GM12878 (cell line): ENCODE measurements at regions not wholly inside any gene's neighbourhood (a gene's known extent, or its start where the extent isn't known, plus 50 kb on each side); places are given as distances from the start of the nearest gene placed in this dataset.

Experiments
- CREM ChIP-seq: IDR thresholded peaks from 2 replicates; pipeline ENCODE4 v1.6.1; 2014; ENCODE audit warnings: antibody characterized with exemption, low read depth
- EP300 ChIP-seq, 2 experiments: fragments of 150-350 bp in 1 of 2; IDR thresholded peaks; 2 replicates each; pipeline ENCODE4 v1.6.1; 2011 to 2012; ENCODE audit warnings: low read depth in 2 of 2, low read length in 2 of 2, borderline replicate concordance in 1 of 2, improper control_type of control experiment in 1 of 2, inconsistent platforms in 1 of 2; ENCODE audit not compliant: control insufficient read depth in 1 of 2
- ESRRA ChIP-seq: IDR thresholded peaks from 2 replicates; pipeline ENCODE4 v1.6.1; 2012; ENCODE audit warnings: mild to moderate bottlenecking, low read length, improper control_type of control experiment
- JUNB ChIP-seq: IDR thresholded peaks from 2 replicates; pipeline ENCODE4 v1.6.1; 2016; ENCODE audit warnings: antibody characterized with exemption, mild to moderate bottlenecking
- NRF1 ChIP-seq: conservative IDR thresholded peaks from 2 replicates; pipeline ENCODE4 v1.6.1; 2011; ENCODE audit warnings: mild to moderate bottlenecking, low read depth, low read length, improper control_type of control experiment
- RCOR1 ChIP-seq: conservative IDR thresholded peaks from 2 replicates; pipeline ENCODE4 v1.6.1; 2012; ENCODE audit warnings: low read depth, low read length, improper control_type of control experiment
- TF ChIP-seq, protein P1 (sequence below): IDR thresholded peaks from 2 replicates; pipeline ENCODE4 v1.6.1; 2012; ENCODE audit warnings: low read depth, low read length, improper control_type of control experiment
- TF ChIP-seq, protein P2 (sequence below), 3 experiments: IDR thresholded peaks in 2 of 3; conservative IDR thresholded peaks in 1 of 3; 2 replicates each; pipeline ENCODE4 v1.5.1; 2011; ENCODE audit warnings: low read depth in 3 of 3, low read length in 3 of 3, mild to moderate bottlenecking in 3 of 3, control low read depth in 2 of 3, moderate library complexity in 2 of 3, inconsistent platforms in 1 of 3, mixed read lengths in 1 of 3; ENCODE audit not compliant: control insufficient read depth in 2 of 3, insufficient read depth in 1 of 3; ENCODE audit errors: extremely low read depth in 1 of 3
- TF ChIP-seq, protein P3 (sequence below): fragments of 450-650 bp; IDR thresholded peaks from 2 replicates; pipeline ENCODE4 v1.6.1; 2017; ENCODE audit warnings: mild to moderate bottlenecking
- TF ChIP-seq, protein P4 (sequence below): fragments of 450-650 bp; IDR thresholded peaks from 2 replicates; pipeline ENCODE4 v1.6.1; 2018; ENCODE audit warnings: mild to moderate bottlenecking, low read depth, moderate library complexity; ENCODE audit not compliant: partially characterized antibody

DNA sequence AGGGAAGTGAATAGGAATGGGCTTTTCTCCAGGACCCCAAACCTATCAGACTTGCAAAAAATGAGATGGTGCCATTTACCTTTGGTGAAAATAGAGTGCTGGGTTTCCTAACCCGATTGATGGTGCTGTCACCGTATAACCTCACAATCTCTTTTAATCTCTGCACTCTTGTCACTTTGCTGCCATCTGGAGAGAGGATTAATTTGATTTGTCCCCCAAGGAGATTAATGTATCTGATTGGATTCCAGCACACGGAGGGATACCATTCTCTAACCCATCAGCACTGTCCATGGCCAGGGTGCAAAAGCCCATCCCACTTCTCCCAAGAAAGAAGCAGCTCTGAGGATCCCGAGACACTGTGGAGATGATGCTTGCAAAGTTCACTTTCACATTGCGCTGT is 86.3 kb upstream of the NFE2L3 start:
- TF ChIP-seq JUNB (no peak), NRF1 (no peak), CREM (no peak), ESRRA (no peak), EP300 (IDR thresholded peaks at IDR 0.05; ENCODE audit: borderline replicate concordance in 1 of 2, control insufficient read depth in 1 of 2, low read depth in 2 of 2, low read length in 2 of 2) (no peak), RCOR1 (no peak)
- TF ChIP-seq, protein P1, sequence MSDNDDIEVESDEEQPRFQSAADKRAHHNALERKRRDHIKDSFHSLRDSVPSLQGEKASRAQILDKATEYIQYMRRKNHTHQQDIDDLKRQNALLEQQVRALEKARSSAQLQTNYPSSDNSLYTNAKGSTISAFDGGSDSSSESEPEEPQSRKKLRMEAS: no peak
- TF ChIP-seq, protein P2, sequence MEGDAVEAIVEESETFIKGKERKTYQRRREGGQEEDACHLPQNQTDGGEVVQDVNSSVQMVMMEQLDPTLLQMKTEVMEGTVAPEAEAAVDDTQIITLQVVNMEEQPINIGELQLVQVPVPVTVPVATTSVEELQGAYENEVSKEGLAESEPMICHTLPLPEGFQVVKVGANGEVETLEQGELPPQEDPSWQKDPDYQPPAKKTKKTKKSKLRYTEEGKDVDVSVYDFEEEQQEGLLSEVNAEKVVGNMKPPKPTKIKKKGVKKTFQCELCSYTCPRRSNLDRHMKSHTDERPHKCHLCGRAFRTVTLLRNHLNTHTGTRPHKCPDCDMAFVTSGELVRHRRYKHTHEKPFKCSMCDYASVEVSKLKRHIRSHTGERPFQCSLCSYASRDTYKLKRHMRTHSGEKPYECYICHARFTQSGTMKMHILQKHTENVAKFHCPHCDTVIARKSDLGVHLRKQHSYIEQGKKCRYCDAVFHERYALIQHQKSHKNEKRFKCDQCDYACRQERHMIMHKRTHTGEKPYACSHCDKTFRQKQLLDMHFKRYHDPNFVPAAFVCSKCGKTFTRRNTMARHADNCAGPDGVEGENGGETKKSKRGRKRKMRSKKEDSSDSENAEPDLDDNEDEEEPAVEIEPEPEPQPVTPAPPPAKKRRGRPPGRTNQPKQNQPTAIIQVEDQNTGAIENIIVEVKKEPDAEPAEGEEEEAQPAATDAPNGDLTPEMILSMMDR (IDR thresholded peaks at IDR 0.05 in 2 of 3, conservative IDR thresholded peaks at IDR 0.05 in 1 of 3; ENCODE audit: control insufficient read depth in 2 of 3, extremely low read depth in 1 of 3, insufficient read depth in 1 of 3, low read depth in 3 of 3, low read length in 3 of 3): no peak
- TF ChIP-seq, protein P3, sequence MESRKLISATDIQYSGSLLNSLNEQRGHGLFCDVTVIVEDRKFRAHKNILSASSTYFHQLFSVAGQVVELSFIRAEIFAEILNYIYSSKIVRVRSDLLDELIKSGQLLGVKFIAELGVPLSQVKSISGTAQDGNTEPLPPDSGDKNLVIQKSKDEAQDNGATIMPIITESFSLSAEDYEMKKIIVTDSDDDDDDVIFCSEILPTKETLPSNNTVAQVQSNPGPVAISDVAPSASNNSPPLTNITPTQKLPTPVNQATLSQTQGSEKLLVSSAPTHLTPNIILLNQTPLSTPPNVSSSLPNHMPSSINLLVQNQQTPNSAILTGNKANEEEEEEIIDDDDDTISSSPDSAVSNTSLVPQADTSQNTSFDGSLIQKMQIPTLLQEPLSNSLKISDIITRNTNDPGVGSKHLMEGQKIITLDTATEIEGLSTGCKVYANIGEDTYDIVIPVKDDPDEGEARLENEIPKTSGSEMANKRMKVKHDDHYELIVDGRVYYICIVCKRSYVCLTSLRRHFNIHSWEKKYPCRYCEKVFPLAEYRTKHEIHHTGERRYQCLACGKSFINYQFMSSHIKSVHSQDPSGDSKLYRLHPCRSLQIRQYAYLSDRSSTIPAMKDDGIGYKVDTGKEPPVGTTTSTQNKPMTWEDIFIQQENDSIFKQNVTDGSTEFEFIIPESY: no peak
- TF ChIP-seq, protein P4, sequence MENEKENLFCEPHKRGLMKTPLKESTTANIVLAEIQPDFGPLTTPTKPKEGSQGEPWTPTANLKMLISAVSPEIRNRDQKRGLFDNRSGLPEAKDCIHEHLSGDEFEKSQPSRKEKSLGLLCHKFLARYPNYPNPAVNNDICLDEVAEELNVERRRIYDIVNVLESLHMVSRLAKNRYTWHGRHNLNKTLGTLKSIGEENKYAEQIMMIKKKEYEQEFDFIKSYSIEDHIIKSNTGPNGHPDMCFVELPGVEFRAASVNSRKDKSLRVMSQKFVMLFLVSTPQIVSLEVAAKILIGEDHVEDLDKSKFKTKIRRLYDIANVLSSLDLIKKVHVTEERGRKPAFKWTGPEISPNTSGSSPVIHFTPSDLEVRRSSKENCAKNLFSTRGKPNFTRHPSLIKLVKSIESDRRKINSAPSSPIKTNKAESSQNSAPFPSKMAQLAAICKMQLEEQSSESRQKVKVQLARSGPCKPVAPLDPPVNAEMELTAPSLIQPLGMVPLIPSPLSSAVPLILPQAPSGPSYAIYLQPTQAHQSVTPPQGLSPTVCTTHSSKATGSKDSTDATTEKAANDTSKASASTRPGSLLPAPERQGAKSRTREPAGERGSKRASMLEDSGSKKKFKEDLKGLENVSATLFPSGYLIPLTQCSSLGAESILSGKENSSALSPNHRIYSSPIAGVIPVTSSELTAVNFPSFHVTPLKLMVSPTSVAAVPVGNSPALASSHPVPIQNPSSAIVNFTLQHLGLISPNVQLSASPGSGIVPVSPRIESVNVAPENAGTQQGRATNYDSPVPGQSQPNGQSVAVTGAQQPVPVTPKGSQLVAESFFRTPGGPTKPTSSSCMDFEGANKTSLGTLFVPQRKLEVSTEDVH: no peak
